ENCODE measurements at regions not wholly inside any gene's neighbourhood (a gene's known extent, or its start where the extent isn't known, plus 50 kb on each side); places are given as distances from the start of the nearest gene placed in this dataset.

DNA sequence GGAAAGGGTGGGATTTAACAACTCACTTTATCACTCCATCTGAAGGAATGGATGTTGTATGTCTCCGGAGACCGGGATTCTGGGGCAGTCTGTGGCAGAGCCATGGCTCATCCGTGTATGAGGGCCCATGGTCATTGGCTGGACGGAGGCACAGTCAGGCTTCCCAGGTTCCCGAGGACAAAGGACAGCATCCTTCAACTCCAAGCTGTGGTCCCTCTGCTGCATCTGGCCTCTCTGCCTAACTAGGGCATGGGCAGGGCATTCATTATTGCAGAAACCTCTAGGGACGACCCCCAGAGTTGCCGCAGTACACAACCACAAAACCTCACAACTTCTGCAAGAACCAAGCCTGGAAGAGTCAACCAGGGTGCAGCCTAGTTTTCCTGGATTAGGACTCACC is 525.2 kb downstream of the GLRX3 start:
- Mint-ChIP-seq H3K4me3 (no peak overlapping the region), H3K27me3 (peaks cover 4% of the 10 kb centered on the region), H3K27ac (no peak overlapping the region), H3K4me1 (no peaks in the 10 kb centered on the region), H3K36me3 (ENCODE audit: low read depth) (no peaks in the 10 kb centered on the region)
- no peak for ATAC-seq
- DNase-seq = no peak
- no peaks in the 10 kb centered on the region for H3K9me3 ChIP-seq (ENCODE audit: control insufficient read depth, low read length, poor library complexity, severe bottlenecking)

DNA sequence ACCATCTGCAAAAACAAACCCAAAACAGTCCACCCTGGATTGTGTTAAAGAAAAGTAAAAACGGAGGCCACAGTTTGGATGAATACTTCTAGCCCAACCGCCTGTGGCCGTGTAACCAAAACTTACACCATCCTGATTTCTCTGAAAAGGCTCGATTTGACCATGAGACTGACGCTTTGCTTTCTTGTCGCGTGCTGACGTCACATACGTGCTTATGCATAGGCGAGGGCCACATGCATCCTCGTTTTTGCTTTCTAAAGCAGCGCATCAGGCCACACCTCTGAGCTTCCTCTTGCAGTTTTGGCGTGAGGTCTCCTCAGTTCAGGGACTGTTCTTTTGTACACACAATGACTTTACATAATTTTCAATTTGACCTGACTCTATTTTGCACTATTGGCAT is 526.6 kb downstream of the GLRX3 start:
- ATAC-seq (no peak), DNase-seq (no peak)
- H3K4me1 Mint-ChIP-seq = no peaks in the 10 kb centered on the region
- H3K9me3 ChIP-seq (ENCODE audit: control insufficient read depth, low read length, poor library complexity, severe bottlenecking) = no peaks in the 10 kb centered on the region
- H3K27ac Mint-ChIP-seq = no peak overlapping the region
- no peak overlapping the region for H3K4me3 Mint-ChIP-seq
- H3K36me3 Mint-ChIP-seq (ENCODE audit: low read depth) = no peaks in the 10 kb centered on the region
- H3K27me3 Mint-ChIP-seq = peaks cover 4% of the 10 kb centered on the region

DNA sequence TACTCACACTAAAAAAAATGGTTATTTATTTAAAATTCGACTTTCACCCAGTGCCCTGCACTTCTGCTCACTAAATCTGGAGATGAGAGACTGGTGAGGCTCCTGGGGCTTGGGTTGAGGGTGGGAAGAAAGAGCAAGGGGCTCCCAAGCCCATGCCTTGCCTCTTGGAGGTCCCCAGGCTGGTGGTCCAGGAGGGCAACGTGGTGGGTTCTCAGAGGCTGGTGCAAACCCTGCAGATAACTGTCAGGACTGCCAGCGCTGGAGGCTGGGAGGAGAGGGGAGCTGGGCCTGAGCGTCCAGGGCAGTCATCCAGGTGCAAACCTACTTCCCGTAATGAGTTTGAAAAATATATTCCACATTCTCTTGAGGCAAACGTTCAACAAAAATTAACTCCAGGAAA is 528.3 kb downstream of the GLRX3 start:
- H3K27me3 Mint-ChIP-seq = no peaks in the 10 kb centered on the region
- no peaks in the 10 kb centered on the region for H3K9me3 ChIP-seq (ENCODE audit: control insufficient read depth, low read length, poor library complexity, severe bottlenecking)
- H3K36me3 Mint-ChIP-seq (ENCODE audit: low read depth) = no peaks in the 10 kb centered on the region
- no peaks in the 10 kb centered on the region for H3K4me1 Mint-ChIP-seq
- ATAC-seq = no peak
- no peak for DNase-seq
- no peak overlapping the region for H3K4me3 Mint-ChIP-seq
- no peak overlapping the region for H3K27ac Mint-ChIP-seq

DNA sequence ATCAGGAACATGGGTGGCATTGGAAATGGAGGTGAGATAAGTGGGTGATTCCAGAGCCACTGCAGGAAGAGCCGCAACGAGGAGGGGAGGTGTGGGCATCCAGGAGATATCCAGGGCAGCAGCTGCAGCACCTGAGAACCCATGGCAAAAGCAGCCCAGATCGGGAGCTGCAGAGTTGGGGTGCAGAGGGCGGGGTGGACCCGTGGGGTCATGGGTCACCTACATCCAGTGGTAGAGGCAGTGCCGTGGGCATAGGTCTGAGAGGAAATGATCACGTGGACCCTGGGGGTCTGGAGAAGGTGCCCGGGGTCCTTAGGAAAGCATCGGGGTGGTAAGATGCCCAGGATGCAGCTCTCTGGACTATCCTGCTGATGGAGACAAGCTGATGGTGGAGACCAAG is 530.0 kb downstream of the GLRX3 start:
- no peak overlapping the region for H3K27ac Mint-ChIP-seq
- no peaks in the 10 kb centered on the region for H3K9me3 ChIP-seq (ENCODE audit: control insufficient read depth, low read length, poor library complexity, severe bottlenecking)
- H3K4me1 Mint-ChIP-seq = no peaks in the 10 kb centered on the region
- H3K4me3 Mint-ChIP-seq = no peak overlapping the region
- H3K36me3 Mint-ChIP-seq (ENCODE audit: low read depth) = no peaks in the 10 kb centered on the region
- no peaks in the 10 kb centered on the region for H3K27me3 Mint-ChIP-seq
- no peak for DNase-seq
- ATAC-seq = no peak

DNA sequence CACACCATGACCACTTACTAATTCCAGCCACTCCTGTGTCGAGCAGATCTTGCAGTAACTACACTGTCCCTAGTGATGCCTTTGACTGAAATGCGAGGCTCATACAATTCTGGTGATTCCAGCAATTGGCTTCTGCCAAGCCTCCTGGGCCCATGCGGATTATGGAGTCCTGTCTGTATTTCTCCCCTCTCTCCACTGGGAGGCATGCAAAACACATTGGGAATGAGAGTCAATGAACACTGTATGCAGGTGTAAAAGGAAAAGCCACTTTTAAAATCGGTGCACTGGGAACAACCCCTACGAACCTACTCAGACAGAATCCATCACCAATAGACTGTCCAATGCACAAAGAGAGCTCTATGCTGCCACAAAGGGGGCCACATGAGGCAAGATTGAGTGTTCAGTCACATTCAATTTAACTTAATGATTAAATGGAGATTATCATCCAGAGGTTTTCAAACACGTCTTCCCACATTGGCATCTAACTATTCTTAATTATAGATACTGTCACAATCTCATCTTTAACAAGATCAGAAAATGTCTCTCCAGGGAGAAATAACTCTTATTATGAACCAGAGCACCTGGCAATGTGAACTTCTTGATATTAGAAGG is 550.6 kb downstream of the GLRX3 start:
- no peaks in the 10 kb centered on the region for H3K36me3 Mint-ChIP-seq (ENCODE audit: low read depth)
- ATAC-seq (no peak), DNase-seq (no peak)
- H3K4me1 Mint-ChIP-seq = no peaks in the 10 kb centered on the region
- no peak overlapping the region for H3K27ac Mint-ChIP-seq
- no peak overlapping the region for H3K4me3 Mint-ChIP-seq
- H3K9me3 ChIP-seq (ENCODE audit: control insufficient read depth, low read length, poor library complexity, severe bottlenecking) = no peaks in the 10 kb centered on the region
- no peaks in the 10 kb centered on the region for H3K27me3 Mint-ChIP-seq

DNA sequence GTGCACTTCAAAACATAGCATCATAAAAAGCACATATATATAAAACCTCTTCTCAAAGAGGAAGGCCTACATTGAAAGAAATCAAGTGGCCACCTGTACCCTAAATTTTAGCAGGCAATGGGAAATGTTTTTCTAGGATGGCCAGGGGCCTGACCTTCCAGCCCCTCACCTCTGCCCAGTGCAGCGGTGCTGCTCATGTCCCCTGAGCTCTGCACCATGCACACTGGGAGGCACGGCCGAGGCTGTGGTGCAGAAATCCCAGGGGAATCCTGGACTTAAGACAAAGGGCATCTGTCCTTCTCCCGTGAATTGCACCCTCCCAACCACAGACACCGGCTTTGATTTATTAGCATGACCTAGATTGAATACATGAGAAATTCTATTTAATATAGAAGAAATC is 551.4 kb downstream of the GLRX3 start:
- no peak overlapping the region for H3K4me3 Mint-ChIP-seq
- no peaks in the 10 kb centered on the region for H3K4me1 Mint-ChIP-seq
- H3K36me3 Mint-ChIP-seq (ENCODE audit: low read depth) = no peaks in the 10 kb centered on the region
- ATAC-seq (no peak), DNase-seq (no peak)
- no peaks in the 10 kb centered on the region for H3K27me3 Mint-ChIP-seq
- no peak overlapping the region for H3K27ac Mint-ChIP-seq
- H3K9me3 ChIP-seq (ENCODE audit: control insufficient read depth, low read length, poor library complexity, severe bottlenecking) = no peaks in the 10 kb centered on the region

DNA sequence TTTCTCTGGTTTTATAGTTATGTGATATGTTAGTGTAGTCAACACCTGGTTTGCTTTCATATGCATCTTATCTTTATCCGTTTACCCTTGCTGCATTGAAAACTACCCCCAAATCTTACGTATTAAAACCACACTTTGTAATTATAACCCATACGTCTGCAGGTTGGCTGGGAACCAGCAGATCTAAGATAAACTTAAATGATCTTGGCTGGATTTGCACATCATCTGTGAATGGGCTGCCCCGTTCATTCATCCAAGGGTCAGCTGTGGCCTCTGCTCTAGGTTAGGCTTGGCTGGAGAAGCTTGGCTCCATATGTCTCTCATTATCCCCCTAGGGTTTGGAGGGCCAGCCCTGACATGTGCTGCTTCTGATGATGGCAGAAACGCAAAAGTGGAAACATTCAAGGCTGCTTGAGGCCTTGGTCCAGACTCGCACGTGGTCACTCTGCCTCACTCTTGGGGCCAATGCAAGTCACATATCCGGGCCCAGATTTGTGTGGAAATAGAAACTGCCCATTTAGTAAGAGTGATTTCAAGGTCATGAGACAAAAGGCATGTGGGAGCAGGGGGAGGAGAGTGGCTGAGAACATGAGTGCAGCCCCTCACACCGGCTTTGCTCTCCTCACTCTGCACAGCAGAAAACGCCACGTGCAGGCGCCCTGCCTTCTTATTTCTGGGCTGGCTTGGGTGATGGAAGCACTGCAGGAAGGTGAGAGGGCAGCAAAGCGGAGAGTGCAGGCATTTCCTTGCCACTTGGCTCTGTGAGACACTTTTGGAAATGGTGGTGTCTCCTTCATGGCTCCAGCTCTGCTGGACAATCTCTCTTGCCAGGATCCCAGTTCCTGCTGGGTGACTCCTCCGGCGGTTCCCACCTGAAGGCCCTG is 553.8 kb downstream of the GLRX3 start:
- no peaks in the 10 kb centered on the region for H3K9me3 ChIP-seq (ENCODE audit: control insufficient read depth, low read length, poor library complexity, severe bottlenecking)
- peaks cover 5% of the 10 kb centered on the region for H3K27me3 Mint-ChIP-seq
- H3K4me1 Mint-ChIP-seq = no peaks in the 10 kb centered on the region
- DNase-seq (no peak), ATAC-seq (no peak)
- H3K27ac Mint-ChIP-seq = no peak overlapping the region
- no peaks in the 10 kb centered on the region for H3K36me3 Mint-ChIP-seq (ENCODE audit: low read depth)
- no peak overlapping the region for H3K4me3 Mint-ChIP-seq

DNA sequence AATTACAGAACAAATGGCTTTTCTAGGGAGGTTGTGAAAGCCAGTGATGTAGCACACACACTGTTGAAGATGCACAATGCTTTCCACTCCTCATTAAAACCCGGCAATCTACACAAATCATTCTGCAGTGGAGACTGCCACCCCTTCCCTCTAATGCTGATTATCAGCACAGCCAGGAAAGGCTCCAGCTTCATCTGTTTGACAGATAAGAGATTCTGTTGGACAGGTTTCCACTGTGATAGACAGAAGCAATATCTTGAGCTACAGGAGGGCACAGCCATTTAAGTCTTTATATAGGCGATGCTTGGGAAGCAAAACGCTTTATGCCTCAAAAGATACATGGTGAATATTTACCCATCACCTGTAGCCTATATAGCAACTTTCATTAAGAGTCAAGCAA is 555.6 kb downstream of the GLRX3 start:
- peaks cover 10% of the 10 kb centered on the region for H3K27me3 Mint-ChIP-seq
- no peak overlapping the region for H3K4me3 Mint-ChIP-seq
- DNase-seq (no peak), ATAC-seq (no peak)
- no peaks in the 10 kb centered on the region for H3K9me3 ChIP-seq (ENCODE audit: control insufficient read depth, low read length, poor library complexity, severe bottlenecking)
- no peaks in the 10 kb centered on the region for H3K4me1 Mint-ChIP-seq
- H3K36me3 Mint-ChIP-seq (ENCODE audit: low read depth) = no peaks in the 10 kb centered on the region
- no peak overlapping the region for H3K27ac Mint-ChIP-seq

DNA sequence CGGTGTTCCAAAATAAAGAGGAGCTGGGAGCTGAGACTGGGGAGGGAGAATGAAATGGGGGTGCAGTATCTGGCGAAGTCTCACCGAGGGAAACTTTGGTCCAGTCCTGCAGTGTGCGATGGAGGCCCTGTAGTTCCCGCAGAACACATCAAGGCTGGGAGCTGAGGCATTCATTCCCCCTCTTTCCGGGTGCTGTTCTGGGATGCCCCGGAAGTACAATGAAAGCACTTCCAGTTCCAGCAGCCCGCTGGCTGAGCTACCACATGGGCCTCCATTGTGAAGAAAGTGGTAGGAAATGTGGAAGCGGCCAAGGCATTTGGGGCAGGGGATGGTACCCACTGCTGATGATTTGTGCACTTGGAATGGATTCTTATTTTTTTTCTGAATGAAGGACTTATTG is 560.7 kb downstream of the GLRX3 start:
- DNase-seq (no peak), ATAC-seq (no peak)
- H3K4me1 Mint-ChIP-seq = no peaks in the 10 kb centered on the region
- no peaks in the 10 kb centered on the region for H3K9me3 ChIP-seq (ENCODE audit: control insufficient read depth, low read length, poor library complexity, severe bottlenecking)
- H3K27me3 Mint-ChIP-seq = peaks cover 11% of the 10 kb centered on the region
- no peak overlapping the region for H3K4me3 Mint-ChIP-seq
- no peaks in the 10 kb centered on the region for H3K36me3 Mint-ChIP-seq (ENCODE audit: low read depth)
- no peak overlapping the region for H3K27ac Mint-ChIP-seq

DNA sequence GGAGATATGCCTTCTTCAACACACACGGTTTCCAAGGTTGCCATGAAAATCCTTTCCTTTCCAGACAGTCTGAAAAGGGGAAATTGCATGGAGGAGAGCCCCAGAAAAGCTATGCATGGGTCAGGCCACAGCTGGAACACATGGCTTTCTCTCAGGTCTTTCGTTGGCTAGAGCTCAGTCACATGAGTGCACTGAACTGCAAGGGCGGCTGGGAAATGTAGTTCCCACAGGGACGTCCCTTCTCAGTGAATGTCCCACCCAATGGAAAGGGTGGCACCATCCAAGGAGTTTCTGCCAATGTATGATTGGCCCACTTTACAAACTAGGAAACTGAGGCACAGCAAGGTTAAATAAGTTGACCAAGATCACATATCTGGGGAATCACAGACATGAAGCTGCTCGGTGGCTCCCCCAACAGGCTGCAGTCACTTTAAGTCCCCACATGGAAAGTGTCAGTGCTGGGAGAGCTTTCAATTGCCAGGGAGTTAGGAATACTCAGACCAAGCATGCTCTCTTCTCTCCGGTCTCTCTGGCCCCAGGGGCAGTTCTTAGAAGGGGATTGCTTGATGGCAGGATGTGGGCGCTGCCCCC is 571.3 kb downstream of the GLRX3 start:
- Mint-ChIP-seq H3K4me3 (no peak overlapping the region), H3K27ac (no peak overlapping the region), H3K4me1 (no peaks in the 10 kb centered on the region), H3K27me3 (peaks cover 6% of the 10 kb centered on the region), H3K36me3 (ENCODE audit: low read depth) (no peaks in the 10 kb centered on the region)
- ATAC-seq (no peak), DNase-seq (no peak)
- peaks cover 2% of the 10 kb centered on the region for H3K9me3 ChIP-seq (ENCODE audit: control insufficient read depth, low read length, poor library complexity, severe bottlenecking)

DNA sequence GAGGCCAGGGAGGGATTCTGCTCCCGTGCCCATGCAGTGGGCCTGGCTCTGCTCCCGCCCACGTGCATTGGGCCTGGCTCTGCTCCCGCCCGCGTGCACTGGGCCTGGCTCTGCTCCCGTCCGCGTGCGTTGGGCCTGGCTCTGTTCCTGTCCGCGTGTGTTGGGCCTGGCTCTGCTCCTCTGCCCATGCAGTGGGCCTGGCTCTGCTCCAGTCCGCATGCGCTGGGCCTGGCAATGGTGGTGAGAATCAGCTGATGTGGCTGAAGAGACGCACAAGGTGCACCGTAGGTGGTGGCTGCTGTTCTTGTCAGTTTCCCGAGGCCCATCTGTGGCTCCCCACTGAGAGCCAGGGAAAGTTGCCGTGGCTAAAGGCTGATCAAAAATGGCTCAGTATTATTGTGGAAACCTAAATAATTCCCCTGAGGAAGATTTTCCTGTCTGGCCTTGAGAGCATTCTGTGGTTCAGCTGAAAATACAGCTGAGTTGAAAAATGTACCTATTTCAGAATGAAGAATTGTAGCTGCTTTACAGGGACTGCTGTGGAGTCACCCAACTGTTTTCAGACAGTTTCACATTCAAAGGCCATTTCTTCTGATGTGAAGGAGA is 572.4 kb downstream of the GLRX3 start:
- Mint-ChIP-seq H3K4me1 (no peaks in the 10 kb centered on the region), H3K36me3 (ENCODE audit: low read depth) (no peaks in the 10 kb centered on the region), H3K4me3 (no peak overlapping the region), H3K27me3 (peaks cover 6% of the 10 kb centered on the region), H3K27ac (no peak overlapping the region)
- DNase-seq (no peak), ATAC-seq (no peak)
- H3K9me3 ChIP-seq (ENCODE audit: control insufficient read depth, low read length, poor library complexity, severe bottlenecking) = peaks cover 2% of the 10 kb centered on the region

DNA sequence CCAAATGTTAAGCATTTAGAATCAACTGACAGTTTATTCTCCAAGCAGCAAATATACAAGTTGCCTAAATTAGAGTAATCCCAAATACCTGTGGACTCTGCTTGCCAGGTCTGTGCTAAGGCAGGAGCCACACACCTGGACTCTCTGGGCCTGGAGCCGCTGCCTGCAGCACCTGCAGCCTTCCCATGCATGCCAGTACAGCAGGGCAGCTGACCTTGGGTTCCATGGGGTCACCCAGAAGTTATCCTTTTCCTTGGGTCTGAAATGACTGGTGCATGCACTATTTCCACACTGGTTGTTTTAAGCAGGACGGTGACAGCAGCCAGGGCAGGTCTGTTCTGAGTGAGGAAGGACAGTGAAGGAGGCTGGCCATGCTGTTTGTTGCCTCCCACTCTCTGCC is 573.2 kb downstream of the GLRX3 start:
- Mint-ChIP-seq H3K27ac (no peak overlapping the region), H3K27me3 (no peaks in the 10 kb centered on the region), H3K4me3 (no peak overlapping the region), H3K36me3 (ENCODE audit: low read depth) (no peaks in the 10 kb centered on the region), H3K4me1 (no peaks in the 10 kb centered on the region)
- ATAC-seq = no peak
- DNase-seq = no peak
- H3K9me3 ChIP-seq (ENCODE audit: control insufficient read depth, low read length, poor library complexity, severe bottlenecking) = peaks cover 2% of the 10 kb centered on the region

DNA sequence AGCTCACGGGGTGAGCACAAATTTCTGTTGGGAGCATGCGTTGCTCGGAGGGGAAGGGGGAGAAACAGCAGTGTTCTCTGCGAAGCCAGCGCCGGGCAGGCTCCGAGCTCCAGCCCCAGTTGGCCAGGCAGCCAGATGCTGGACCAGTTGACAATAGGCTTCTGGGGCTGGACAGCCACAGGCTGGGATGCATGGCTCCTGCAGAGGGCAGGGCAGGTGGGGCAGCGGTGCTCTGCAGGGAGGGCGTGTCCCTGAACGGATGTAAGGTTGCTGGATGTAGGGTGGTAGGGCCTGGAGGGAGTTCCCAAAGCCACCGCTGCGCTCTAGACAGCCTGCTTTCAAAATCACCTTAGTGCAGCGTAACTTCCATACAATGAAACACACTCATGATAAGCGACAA is 574.9 kb downstream of the GLRX3 start:
- no peak overlapping the region for H3K27ac Mint-ChIP-seq
- H3K9me3 ChIP-seq (ENCODE audit: control insufficient read depth, low read length, poor library complexity, severe bottlenecking) = peaks cover 2% of the 10 kb centered on the region
- H3K36me3 Mint-ChIP-seq (ENCODE audit: low read depth) = no peaks in the 10 kb centered on the region
- no peaks in the 10 kb centered on the region for H3K27me3 Mint-ChIP-seq
- H3K4me1 Mint-ChIP-seq = no peaks in the 10 kb centered on the region
- no peak for ATAC-seq
- H3K4me3 Mint-ChIP-seq = no peak overlapping the region
- DNase-seq = no peak

Measured in T-helper 17 cell (primary cell).